ENCODE measurements at regions not wholly inside any gene's neighbourhood (a gene's known extent, or its start where the extent isn't known, plus 50 kb on each side); places are given as distances from the start of the nearest gene placed in this dataset.

GRCh38 chr11:87451395-87451794, 413.7 kb downstream of the TMEM135 start:
- H3K36me3 ChIP-seq (ENCODE audit: control insufficient read depth in 4 of 4, insufficient read depth in 3 of 4, low read depth in 1 of 4, low read length in 3 of 4) = peaks cover 0 to 2% (median 0%) of the 10 kb centered on the region in 4 donors
- H3K4me3 ChIP-seq (ENCODE audit: low read depth in 1 of 3, low read length in 3 of 3) = no peak overlapping the region
- DNase-seq (ENCODE audit: low spot score) = no peak
- WGBS = 79% methylated on average over 6 of the region's 6 CpGs
- H3K9ac ChIP-seq (ENCODE audit: low read depth in 1 of 2, low read length in 2 of 2) = no peak overlapping the region
- no peak for TF ChIP-seq GABPA (IDR thresholded peaks at IDR 0.05 in 1 of 2, conservative IDR thresholded peaks at IDR 0.05 in 1 of 2)
- no peak for TF ChIP-seq RAD21 (IDR thresholded peaks at IDR 0.05)
- TF ChIP-seq ATF3 (IDR thresholded peaks at IDR 0.05) = no peak
- no peak for TF ChIP-seq RXRA (IDR thresholded peaks at IDR 0.05)
- no peak for TF ChIP-seq SP1 (IDR thresholded peaks at IDR 0.05)
- no peak for TF ChIP-seq JUND (IDR thresholded peaks at IDR 0.05)
- TF ChIP-seq EGR1 (IDR thresholded peaks at IDR 0.05; ENCODE audit: low read depth in 2 of 2) = no peak
- no peak for TF ChIP-seq FOXA2 (IDR thresholded peaks at IDR 0.05)
- H3K27ac ChIP-seq (ENCODE audit: low read depth in 1 of 2, low read length in 2 of 2) = no peak overlapping the region
- no peaks in the 10 kb centered on the region for H3K4me1 ChIP-seq (ENCODE audit: control insufficient read depth in 4 of 4, insufficient read depth in 4 of 4, low read length in 3 of 4)
- no peaks in the 10 kb centered on the region for H3K27me3 ChIP-seq (ENCODE audit: control insufficient read depth in 4 of 4, insufficient read depth in 4 of 4, low read length in 3 of 4)
- no peaks in the 10 kb centered on the region for H3K9me3 ChIP-seq (ENCODE audit: control insufficient read depth in 4 of 4, low read length in 3 of 4)

GRCh38 chr11:87447606-87448005, 409.9 kb downstream of the TMEM135 start:
- Histone ChIP-seq H3K27ac (ENCODE audit: low read depth in 1 of 2, low read length in 2 of 2) (no peak overlapping the region), H3K4me3 (ENCODE audit: low read depth in 1 of 3, low read length in 3 of 3) (no peak overlapping the region), H3K36me3 (ENCODE audit: control insufficient read depth in 4 of 4, insufficient read depth in 3 of 4, low read depth in 1 of 4, low read length in 3 of 4) (no peaks in the 10 kb centered on the region), H3K27me3 (ENCODE audit: control insufficient read depth in 4 of 4, insufficient read depth in 4 of 4, low read length in 3 of 4) (no peaks in the 10 kb centered on the region), H3K4me1 (ENCODE audit: control insufficient read depth in 4 of 4, insufficient read depth in 4 of 4, low read length in 3 of 4) (no peaks in the 10 kb centered on the region), H3K9ac (ENCODE audit: low read depth in 1 of 2, low read length in 2 of 2) (no peak overlapping the region), H3K9me3 (ENCODE audit: control insufficient read depth in 4 of 4, low read length in 3 of 4) (no peaks in the 10 kb centered on the region)
- TF ChIP-seq YY1 (IDR thresholded peaks at IDR 0.05) (no peak), GABPA (IDR thresholded peaks at IDR 0.05 in 1 of 2, conservative IDR thresholded peaks at IDR 0.05 in 1 of 2) (no peak), JUND (IDR thresholded peaks at IDR 0.05) (no peak), HNF4G (IDR thresholded peaks at IDR 0.05) (no peak), SP1 (IDR thresholded peaks at IDR 0.05) (no peak), REST (IDR thresholded peaks at IDR 0.05) (no peak), CTCF (IDR thresholded peaks at IDR 0.05; ENCODE audit: low read depth, low read length, missing input control) (no peak), ZBTB33 (IDR thresholded peaks at IDR 0.05) (no peak), MAX (IDR thresholded peaks at IDR 0.05) (no peak), HNF4A (conservative IDR thresholded peaks at IDR 0.05) (no peak), FOXA2 (IDR thresholded peaks at IDR 0.05) (no peak), TAF1 (conservative IDR thresholded peaks at IDR 0.05) (no peak), RXRA (IDR thresholded peaks at IDR 0.05) (no peak), ATF3 (IDR thresholded peaks at IDR 0.05) (no peak), NR2F2 (IDR thresholded peaks at IDR 0.05) (no peak)
- no peak for DNase-seq (ENCODE audit: low spot score)
- WGBS = 80% methylated on average over 2 of the region's 2 CpGs

All from liver (tissue), 8 donors.